ENCODE measurements at regions not wholly inside any gene's neighbourhood (a gene's known extent, or its start where the extent isn't known, plus 50 kb on each side); places are given as distances from the start of the nearest gene placed in this dataset.

DNA sequence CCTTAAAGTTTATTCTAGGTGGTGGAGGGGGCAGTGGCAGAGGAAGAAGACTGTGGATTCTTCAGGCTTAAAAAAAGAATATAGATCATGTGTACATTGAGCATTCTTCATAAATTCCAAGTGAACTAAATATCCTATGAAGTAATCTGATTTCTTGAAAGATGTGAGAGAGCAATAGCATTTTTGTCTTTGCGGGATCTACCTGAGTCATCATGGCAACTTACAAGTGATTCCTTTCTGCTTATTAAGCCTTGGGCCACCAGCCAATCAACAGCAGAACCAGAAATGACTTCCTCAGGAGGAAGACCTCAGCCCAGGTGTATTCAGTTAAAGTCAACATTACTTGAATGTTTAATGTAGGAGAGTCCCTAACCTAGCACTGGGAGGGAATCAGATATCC, 756.9 kb downstream of the TFAP2A start:
- DNase-seq: no peak

DNA sequence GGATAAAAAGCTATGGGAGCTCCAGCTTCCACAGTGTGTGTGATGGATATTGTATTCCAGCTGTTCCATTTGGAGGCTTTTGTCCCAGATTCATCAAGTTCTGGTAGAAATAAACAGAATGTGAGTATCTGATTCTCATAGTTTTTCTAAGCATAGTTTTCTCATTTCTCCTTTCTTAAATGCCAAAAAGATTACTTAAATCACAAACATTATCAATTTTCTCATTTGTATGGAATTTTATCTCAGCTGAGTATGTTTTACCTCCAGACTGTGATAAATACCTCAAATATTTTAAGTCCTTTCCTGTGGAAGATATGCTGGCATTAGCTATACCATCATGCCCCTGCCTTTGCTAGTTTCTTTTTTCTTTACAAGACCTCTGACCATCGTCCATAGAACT, 767.3 kb downstream of the TFAP2A start:
- no peak for DNase-seq

GRCh38 chr6:9647071-9647445, 767.8 kb downstream of the TFAP2A start:
- no peak for DNase-seq

- no peak for DNase-seq
These were observed 768.4 kb downstream of the TFAP2A start for GRCh38 chr6:9646342-9647070.

DNA sequence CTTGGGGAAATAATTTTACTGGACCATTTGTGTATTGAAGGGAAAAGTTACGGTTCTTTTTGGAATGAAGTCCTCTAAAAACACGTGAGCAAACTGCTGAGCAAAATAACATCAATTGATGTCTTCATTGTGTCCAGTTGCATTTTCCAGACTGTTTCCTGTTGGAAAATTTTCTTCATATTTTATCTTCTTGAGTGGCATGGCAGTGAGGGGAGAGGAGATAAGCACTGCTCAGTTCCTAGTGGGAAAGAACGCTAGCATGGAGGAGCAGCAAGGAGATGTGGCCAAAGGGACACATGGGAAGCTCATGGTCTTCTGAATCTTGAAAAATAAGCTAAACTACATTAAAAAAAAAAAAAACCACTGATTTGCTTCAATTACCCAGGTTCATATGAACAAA, 776.0 kb downstream of the TFAP2A start:
- no peak for DNase-seq

DNA sequence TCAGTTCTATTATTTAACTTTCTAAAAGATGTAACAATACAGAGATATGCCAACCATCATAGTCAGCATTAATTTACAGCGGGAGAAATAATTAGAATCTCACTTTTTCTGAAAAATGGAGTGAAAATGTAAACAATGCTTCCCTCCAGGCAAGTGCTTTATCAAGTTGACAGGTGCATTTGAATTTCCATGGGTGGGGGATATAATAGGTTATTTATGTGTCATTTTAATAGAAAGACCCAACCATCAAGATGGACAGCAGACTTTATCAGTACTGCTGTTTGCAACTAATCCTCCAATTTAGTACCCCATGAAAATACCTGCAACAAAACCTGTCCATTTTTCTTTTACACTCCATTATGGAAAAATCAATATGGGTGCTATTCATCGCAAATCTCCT, 780.1 kb downstream of the TFAP2A start:
- DNase-seq: no peak

- DNase-seq: no peak
These were observed 782.8 kb downstream of the TFAP2A start for GRCh38 chr6:9632026-9632425.

DNA sequence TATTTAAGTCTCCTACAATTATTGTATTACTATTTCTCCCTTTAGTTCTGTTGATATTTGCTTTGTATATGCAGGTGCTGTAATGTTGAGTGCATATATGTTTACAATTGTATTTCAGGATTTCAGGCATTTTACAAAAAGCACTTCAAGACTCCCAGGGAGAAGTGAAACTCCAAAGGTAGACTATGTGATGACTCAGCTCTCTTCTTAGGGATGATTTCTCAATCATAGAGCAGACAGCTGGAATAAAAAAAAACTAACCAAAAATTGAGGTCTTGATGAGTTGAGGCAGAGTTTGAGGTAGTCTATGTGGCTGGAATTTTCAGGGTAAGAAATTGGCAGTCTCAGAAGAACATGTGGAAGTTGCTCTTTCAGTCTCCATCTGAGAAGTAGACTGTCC, 786.1 kb downstream of the TFAP2A start:
- no peak for DNase-seq

GRCh38 chr6:9627916-9628315, 787.0 kb downstream of the TFAP2A start:
- no peak for DNase-seq

- no peak for DNase-seq
These were observed 790.9 kb downstream of the TFAP2A start for GRCh38 chr6:9623985-9624384.

- no peak for DNase-seq
These were observed 791.5 kb downstream of the TFAP2A start for GRCh38 chr6:9623228-9623832.

- DNase-seq: no peak
These were observed 793.6 kb downstream of the TFAP2A start for GRCh38 chr6:9621276-9621675.

DNA sequence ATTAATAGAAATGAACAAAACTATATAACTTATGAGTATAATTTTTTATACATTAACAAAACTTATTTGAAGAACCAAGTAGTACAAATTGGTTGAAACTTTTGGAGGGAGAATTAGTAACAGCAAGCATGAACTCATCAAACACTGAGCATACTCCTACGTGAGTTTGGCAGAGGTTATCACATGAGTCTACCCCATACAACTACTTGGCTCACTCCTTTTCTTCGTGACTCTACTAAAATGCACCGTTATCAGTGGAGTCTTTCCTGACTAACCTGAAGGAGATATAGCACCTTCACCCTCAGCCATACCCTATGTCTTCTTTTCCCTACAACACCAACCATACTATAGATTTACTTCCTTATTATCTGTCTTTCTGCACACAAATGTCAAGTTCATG, 794.2 kb downstream of the TFAP2A start:
- DNase-seq: no peak

DNA sequence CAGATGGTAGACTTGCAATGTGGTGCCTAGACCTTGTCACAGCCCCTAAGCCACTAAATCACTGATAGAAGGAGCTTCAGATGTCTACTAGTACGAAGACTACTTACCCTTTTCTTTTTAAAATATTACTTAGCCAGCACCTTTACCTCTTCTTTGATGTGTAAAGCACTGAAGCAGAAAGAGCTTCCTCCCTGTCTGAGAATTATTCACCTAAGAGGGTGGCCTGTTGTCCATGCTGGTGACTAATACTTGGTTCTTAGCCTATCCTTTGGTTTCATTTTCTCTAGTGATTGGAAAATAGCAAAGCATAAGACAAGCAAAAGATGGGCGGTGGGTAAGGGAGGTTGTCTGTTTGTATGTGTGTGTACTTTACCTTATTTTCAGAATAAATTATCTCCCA, 794.6 kb downstream of the TFAP2A start:
- DNase-seq: no peak

DNA sequence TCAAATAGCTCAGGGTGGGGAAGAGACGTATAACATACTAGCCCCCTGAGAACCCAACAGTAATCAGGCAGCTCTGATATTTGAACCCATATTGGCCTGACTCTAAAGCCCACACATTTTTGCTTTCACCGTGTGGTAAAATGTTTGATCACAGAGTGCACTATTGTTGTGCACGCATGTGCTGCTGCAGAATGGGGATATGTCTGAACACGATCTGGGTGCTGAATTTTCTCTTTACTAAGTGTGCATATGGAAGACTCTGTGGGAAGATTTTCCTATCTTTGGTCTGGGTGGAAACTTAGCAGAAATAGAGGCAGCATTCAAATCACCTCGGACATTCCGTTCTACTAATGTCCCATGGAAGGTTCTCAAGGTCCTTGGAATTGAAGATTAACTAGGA, 800.1 kb downstream of the TFAP2A start:
- DNase-seq: no peak

DNA sequence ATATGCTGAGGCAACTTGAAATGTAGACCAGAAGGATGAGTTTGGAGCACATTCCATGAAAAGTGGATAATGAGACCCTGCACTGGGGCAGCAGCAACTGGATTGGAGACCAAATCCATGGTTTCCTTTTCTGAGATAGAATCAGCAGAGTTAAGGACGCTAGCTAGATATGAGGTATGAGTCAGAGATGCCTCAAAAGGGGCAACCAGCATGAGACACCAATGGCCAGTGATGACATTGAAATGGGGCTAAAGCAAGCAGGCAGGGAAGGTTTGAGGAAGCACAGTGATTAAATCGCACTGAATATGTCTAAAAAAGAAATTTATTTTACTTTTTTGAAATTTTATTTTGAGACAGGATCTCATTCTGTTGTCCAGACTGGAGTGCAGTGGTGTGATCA, 802.4 kb downstream of the TFAP2A start:
- peak; percentile 67 for DNase-seq

GRCh38 chr6:9610620-9611415, 804.1 kb downstream of the TFAP2A start:
- DNase-seq: no peak

- peak; percentile 59 for DNase-seq
These were observed 808.3 kb downstream of the TFAP2A start for GRCh38 chr6:9606435-9607134.

- no peak for DNase-seq
These were observed 820.1 kb downstream of the TFAP2A start for GRCh38 chr6:9594746-9595145.

DNA sequence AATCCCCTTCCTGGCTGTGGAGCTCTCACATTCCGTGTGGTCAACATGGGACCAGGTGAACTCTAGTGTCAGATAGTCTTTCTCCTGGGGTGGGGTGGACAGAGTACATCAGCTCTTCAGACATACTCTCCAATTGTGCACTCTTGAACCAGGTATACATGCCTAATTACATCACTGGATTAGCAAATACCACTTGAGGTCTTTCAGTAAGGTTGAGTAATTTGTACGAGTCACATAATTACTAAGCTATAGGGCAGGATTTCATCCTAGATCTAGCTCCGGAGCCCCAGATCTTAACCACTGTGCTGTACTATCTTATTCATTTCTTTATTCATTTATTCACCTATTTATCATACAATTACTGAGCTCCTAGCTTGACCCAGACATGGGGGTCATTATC, 821.3 kb downstream of the TFAP2A start:
- DNase-seq: no peak

GRCh38 chr6:9583753-9584352, 831.0 kb downstream of the TFAP2A start:
- no peak for DNase-seq

- DNase-seq: peak; percentile 55
These were observed 833.7 kb downstream of the TFAP2A start for GRCh38 chr6:9581155-9581554.

DNA sequence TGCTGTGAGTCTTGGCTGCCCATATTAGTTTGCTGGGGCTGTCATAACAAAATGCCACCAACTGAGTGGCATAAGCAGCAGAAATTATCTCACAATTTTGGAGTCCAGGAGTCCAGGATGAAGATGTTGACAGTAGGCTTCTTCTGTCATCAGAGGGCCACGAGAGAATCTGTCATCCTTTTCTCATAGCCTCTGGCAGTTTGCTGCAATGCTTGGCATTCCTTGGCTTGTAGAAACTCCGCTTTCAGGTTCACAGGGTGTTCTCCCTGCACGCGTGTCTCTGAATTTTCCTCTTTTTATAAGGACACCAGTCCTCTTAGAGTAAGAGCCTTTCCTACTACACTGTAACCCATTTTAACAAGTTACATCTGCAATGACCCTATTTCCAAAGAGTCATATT, 838.4 kb downstream of the TFAP2A start:
- DNase-seq: peak; percentile 68

Measured in islet precursor cell (in vitro differentiated cells).